ENCODE measurements at regions not wholly inside any gene's neighbourhood (a gene's known extent, or its start where the extent isn't known, plus 50 kb on each side); places are given as distances from the start of the nearest gene placed in this dataset.
"Not testable (repeated sequence)": the region's sequence is repeated elsewhere in the genome, so short reads cannot be mapped to it uniquely, and the experiment has no call there.

DNA sequence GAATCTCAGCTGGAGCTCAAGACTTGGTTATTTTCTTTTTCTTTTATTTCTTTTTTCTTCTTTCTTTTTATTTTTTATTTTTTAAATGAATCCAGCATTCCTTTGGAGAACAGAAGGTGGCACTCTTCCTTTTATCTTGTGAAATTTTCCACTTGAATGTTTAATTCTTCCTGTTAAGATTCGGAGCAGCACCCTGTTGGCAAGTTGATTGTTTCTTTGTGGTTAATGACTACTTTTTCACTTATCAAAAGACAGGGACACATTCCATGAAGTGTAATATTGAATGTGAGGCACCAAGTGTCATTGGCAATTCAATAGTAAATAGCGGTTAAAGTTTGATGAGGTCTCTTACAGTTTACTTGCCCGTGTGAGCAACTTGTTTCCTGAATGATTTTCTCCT lies 240.5 kb upstream of the CHD1 start:
- Mint-ChIP-seq H3K4me3 (no peak overlapping the region), H3K36me3 (ENCODE audit: low read depth) (no peaks in the 10 kb centered on the region), H3K9me3 (peaks cover 5% of the 10 kb centered on the region), H3K27me3 (peaks cover 5% of the 10 kb centered on the region), H3K27ac (no peak overlapping the region), H3K4me1 (ENCODE audit: low read depth) (no peaks in the 10 kb centered on the region)
- TF ChIP-seq, protein P1, sequence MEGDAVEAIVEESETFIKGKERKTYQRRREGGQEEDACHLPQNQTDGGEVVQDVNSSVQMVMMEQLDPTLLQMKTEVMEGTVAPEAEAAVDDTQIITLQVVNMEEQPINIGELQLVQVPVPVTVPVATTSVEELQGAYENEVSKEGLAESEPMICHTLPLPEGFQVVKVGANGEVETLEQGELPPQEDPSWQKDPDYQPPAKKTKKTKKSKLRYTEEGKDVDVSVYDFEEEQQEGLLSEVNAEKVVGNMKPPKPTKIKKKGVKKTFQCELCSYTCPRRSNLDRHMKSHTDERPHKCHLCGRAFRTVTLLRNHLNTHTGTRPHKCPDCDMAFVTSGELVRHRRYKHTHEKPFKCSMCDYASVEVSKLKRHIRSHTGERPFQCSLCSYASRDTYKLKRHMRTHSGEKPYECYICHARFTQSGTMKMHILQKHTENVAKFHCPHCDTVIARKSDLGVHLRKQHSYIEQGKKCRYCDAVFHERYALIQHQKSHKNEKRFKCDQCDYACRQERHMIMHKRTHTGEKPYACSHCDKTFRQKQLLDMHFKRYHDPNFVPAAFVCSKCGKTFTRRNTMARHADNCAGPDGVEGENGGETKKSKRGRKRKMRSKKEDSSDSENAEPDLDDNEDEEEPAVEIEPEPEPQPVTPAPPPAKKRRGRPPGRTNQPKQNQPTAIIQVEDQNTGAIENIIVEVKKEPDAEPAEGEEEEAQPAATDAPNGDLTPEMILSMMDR (IDR thresholded peaks at IDR 0.05) = no peak
- POLR2A ChIA-PET = no interaction called here
- ATAC-seq (no peak), DNase-seq (no peak)
- CTCF ChIA-PET = no interaction called here
- intact Hi-C loops (cut with micrococcal nuclease) = no loop called here

- DNase-seq; ATAC-seq; H3K9me3 Mint-ChIP-seq; intact Hi-C loops (cut with micrococcal nuclease); H3K4me3 Mint-ChIP-seq; POLR2A ChIA-PET; H3K36me3 Mint-ChIP-seq (ENCODE audit: low read depth); H3K27ac Mint-ChIP-seq; H3K27me3 Mint-ChIP-seq; H3K4me1 Mint-ChIP-seq (ENCODE audit: low read depth); CTCF ChIA-PET: not testable (repeated sequence)
Measured at GRCh38 chr5:99161538-99161937, 232.7 kb upstream of the CHD1 start.

GRCh38 chr5:99156688-99157087 lies 227.9 kb upstream of the CHD1 start:
- ChIA-PET POLR2A (no interaction called here), CTCF (interaction anchor here (1.1 kb wide), 1 partner anchor 52 kb away, joined by 4 read pairs; no protein-coding TSS in a partner anchor)
- no peak overlapping the region for H3K4me3 Mint-ChIP-seq
- ATAC-seq (no peak), DNase-seq (no peak)
- H3K4me1 Mint-ChIP-seq (ENCODE audit: low read depth) = no peaks in the 10 kb centered on the region
- intact Hi-C loops (cut with micrococcal nuclease) = no loop called here
- TF ChIP-seq, protein P1 (IDR thresholded peaks at IDR 0.05) = no peak
- no peaks in the 10 kb centered on the region for H3K9me3 Mint-ChIP-seq
- H3K27ac Mint-ChIP-seq = no peak overlapping the region
- no peaks in the 10 kb centered on the region for H3K36me3 Mint-ChIP-seq (ENCODE audit: low read depth)
- peaks cover 2% of the 10 kb centered on the region for H3K27me3 Mint-ChIP-seq

DNA sequence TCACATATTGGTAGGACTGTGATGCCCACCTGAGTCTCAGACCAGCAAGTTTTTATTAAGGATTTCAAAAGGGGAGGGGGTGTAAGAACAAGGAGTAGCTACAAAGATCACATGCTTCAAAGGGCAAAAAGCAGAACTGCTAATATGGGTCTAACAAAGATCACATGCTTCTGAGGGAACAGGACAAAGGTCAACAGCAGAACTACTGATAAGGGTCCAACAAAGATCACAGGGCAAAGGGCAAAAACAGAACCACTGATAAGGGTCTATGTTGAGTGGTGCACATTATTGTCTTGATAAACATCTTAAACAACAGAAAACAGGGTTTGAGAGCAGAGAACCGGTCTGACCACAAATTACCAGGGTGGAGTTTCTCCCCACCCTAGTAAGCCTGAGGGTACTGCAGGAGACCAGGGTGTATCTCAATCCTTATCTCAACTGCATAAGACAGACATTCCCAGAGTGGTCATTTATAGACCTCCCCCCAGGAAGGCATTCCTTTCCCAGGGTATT lies 214.5 kb upstream of the CHD1 start:
- CTCF ChIA-PET; H3K4me3 Mint-ChIP-seq; H3K27ac Mint-ChIP-seq; H3K36me3 Mint-ChIP-seq (ENCODE audit: low read depth); DNase-seq; H3K9me3 Mint-ChIP-seq; ATAC-seq; H3K27me3 Mint-ChIP-seq; POLR2A ChIA-PET; H3K4me1 Mint-ChIP-seq (ENCODE audit: low read depth): not testable (repeated sequence)
- intact Hi-C loops (cut with micrococcal nuclease) = loop anchor here (5.0 kb wide), 1 partner anchor 639 kb away; no protein-coding TSS in a partner anchor

- POLR2A ChIA-PET = no interaction called here
- H3K4me3 Mint-ChIP-seq = no peak overlapping the region
- no peak overlapping the region for H3K27ac Mint-ChIP-seq
- peaks cover 8% of the 10 kb centered on the region for H3K9me3 Mint-ChIP-seq
- H3K36me3 Mint-ChIP-seq (ENCODE audit: low read depth) = no peaks in the 10 kb centered on the region
- TF ChIP-seq, protein P1 (IDR thresholded peaks at IDR 0.05) = no peak
- H3K27me3 Mint-ChIP-seq = peaks cover 6% of the 10 kb centered on the region
- intact Hi-C loops (cut with micrococcal nuclease) = loop anchor here (5.0 kb wide), 1 partner anchor 641 kb away; no protein-coding TSS in a partner anchor
- H3K4me1 Mint-ChIP-seq (ENCODE audit: low read depth) = no peaks in the 10 kb centered on the region
- CTCF ChIA-PET = no interaction called here
- no peak for DNase-seq
- ATAC-seq = no peak
Measured at GRCh38 chr5:99141534-99142128, 212.8 kb upstream of the CHD1 start.

GRCh38 chr5:99138911-99139310 lies 210.1 kb upstream of the CHD1 start:
- ATAC-seq (no peak), DNase-seq (no peak)
- Mint-ChIP-seq H3K9me3 (peaks cover 5% of the 10 kb centered on the region), H3K27me3 (peaks cover 8% of the 10 kb centered on the region), H3K36me3 (ENCODE audit: low read depth) (no peaks in the 10 kb centered on the region), H3K27ac (no peak overlapping the region), H3K4me1 (ENCODE audit: low read depth) (no peaks in the 10 kb centered on the region), H3K4me3 (no peak overlapping the region)
- TF ChIP-seq, protein P1 (IDR thresholded peaks at IDR 0.05) = no peak
- CTCF ChIA-PET = no interaction called here
- intact Hi-C loops (cut with micrococcal nuclease) = no loop called here
- POLR2A ChIA-PET = no interaction called here

All from activated CD8-positive, alpha-beta T cell treated with anti-CD3 and anti-CD28 coated beads for 36 hours (primary cell).